ENCODE measurements at regions not wholly inside any gene's neighbourhood (a gene's known extent, or its start where the extent isn't known, plus 50 kb on each side); places are given as distances from the start of the nearest gene placed in this dataset.

DNA sequence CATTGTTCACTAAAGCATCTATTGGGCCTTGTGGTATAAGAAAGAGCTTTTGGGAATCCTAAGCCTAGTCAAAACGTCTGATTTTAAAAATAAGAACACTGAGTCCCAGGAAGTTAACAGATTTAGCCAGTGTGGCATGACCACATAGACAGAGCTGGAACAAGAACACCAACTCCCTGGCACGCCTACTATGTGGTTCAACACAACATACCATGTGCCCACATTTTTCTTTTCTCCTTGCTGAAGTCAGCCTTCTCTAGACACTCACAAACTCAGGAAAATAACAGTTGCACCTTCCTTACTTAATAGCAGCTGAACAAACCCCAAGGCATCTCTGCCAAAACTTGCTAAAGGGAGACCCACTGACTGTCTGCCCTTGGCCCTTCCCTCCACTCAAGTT, 124.8 kb downstream of the C1D start:
- TF ChIP-seq, protein P1, sequence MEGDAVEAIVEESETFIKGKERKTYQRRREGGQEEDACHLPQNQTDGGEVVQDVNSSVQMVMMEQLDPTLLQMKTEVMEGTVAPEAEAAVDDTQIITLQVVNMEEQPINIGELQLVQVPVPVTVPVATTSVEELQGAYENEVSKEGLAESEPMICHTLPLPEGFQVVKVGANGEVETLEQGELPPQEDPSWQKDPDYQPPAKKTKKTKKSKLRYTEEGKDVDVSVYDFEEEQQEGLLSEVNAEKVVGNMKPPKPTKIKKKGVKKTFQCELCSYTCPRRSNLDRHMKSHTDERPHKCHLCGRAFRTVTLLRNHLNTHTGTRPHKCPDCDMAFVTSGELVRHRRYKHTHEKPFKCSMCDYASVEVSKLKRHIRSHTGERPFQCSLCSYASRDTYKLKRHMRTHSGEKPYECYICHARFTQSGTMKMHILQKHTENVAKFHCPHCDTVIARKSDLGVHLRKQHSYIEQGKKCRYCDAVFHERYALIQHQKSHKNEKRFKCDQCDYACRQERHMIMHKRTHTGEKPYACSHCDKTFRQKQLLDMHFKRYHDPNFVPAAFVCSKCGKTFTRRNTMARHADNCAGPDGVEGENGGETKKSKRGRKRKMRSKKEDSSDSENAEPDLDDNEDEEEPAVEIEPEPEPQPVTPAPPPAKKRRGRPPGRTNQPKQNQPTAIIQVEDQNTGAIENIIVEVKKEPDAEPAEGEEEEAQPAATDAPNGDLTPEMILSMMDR (IDR thresholded peaks at IDR 0.05), result no peak
- no peak for TF ChIP-seq EP300 (IDR thresholded peaks at IDR 0.05)

Measured in tibial nerve (tissue), 4 donors.